ENCODE measurements at regions not wholly inside any gene's neighbourhood (a gene's known extent, or its start where the extent isn't known, plus 50 kb on each side); places are given as distances from the start of the nearest gene placed in this dataset.

GRCh38 chr12:28961948-28962384, 187.1 kb upstream of the FAR2 start:
- no peak overlapping the region for H3K27ac ChIP-seq
- TF ChIP-seq CTCF (IDR thresholded peaks at IDR 0.05 in 8 of 11, conservative IDR thresholded peaks at IDR 0.05 in 3 of 11) (no peak), POLR2A (IDR thresholded peaks at IDR 0.05) (no peak), POLR2AphosphoS5 (IDR thresholded peaks at IDR 0.05) (no peak)
- 68 to 78% (median 77%) methylated on average over 1 of the region's 1 CpG for WGBS, 5 donors
- H3K27me3 ChIP-seq (replicated peaks in 1 of 7) = no peaks in the 10 kb centered on the region
- no peak for DNase-seq
- H3K4me3 ChIP-seq = no peak overlapping the region
- H3K36me3 ChIP-seq = no peaks in the 10 kb centered on the region
- peaks cover 0 to 8% (median 2%) of the 10 kb centered on the region in 6 donors for H3K4me1 ChIP-seq
- intact Hi-C loops (cut with DNase I; ENCODE audit: low total_unique reads) = no loop called here
- H3K9me3 ChIP-seq = no peaks in the 10 kb centered on the region

GRCh38 chr12:28963554-28963953, 185.5 kb upstream of the FAR2 start:
- 4 to 9% (median 5%) methylated on average over 2 of the region's 2 CpGs for WGBS, 5 donors
- TF ChIP-seq POLR2AphosphoS5 (IDR thresholded peaks at IDR 0.05) = no peak
- TF ChIP-seq CTCF (IDR thresholded peaks at IDR 0.05 in 8 of 11, conservative IDR thresholded peaks at IDR 0.05 in 3 of 11) = peak in 1 of 11 experiments; percentile 15
- Histone ChIP-seq H3K4me3 (no peak overlapping the region), H3K9me3 (no peaks in the 10 kb centered on the region), H3K36me3 (no peaks in the 10 kb centered on the region), H3K27ac (no peak overlapping the region), H3K4me1 (peaks cover 0 to 8% (median 2%) of the 10 kb centered on the region in 6 donors), H3K27me3 (replicated peaks in 1 of 7) (no peaks in the 10 kb centered on the region)
- intact Hi-C loops (cut with DNase I; ENCODE audit: low total_unique reads) = no loop called here
- DNase-seq = no peak

DNA sequence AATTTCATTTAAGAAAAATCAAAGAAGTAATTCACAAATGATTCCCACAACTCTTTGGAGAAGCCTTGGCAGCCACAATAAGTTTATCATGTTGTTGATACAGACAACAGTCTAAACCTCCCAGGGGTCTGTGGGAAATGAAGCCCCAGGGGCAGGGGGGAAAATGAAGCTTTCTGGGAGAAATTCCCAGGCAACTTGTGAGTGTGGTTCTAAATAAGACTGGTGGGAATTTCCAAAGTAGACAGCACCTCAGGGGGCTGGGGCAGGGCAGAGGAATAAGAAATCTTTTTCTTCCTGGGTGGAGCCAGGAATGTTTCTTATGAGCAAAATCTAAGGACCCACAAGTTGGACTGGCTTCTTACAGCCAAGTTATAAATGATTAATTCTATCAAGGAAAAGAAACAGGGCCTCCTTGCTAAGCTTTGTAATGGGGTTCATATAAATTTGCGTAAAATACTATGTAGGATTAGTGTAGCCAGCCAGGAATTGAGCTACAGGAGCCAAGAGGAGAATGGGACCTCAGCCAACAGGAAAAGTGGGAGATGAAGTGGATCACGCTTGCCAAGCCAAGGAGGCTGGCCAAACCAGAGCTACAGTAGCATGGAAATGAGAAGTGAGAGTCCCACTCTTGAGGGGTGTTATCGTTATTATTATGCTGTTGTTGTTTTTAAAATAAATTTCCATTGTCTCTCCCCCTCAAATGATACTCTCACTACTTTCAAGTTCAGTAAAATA, 182.9 kb upstream of the FAR2 start:
- no peaks in the 10 kb centered on the region for H3K9me3 ChIP-seq
- no peak for DNase-seq
- 46 to 75% (median 69%) methylated on average over 3 of the region's 3 CpGs for WGBS, 5 donors
- H3K36me3 ChIP-seq = no peaks in the 10 kb centered on the region
- no peak overlapping the region for H3K27ac ChIP-seq
- TF ChIP-seq POLR2A (IDR thresholded peaks at IDR 0.05) (no peak), POLR2AphosphoS5 (IDR thresholded peaks at IDR 0.05) (no peak), CTCF (IDR thresholded peaks at IDR 0.05 in 8 of 11, conservative IDR thresholded peaks at IDR 0.05 in 3 of 11) (no peak)
- peaks cover 0 to 8% (median 2%) of the 10 kb centered on the region in 6 donors for H3K4me1 ChIP-seq
- no peaks in the 10 kb centered on the region for H3K27me3 ChIP-seq (replicated peaks in 1 of 7)
- H3K4me3 ChIP-seq = no peak overlapping the region
- intact Hi-C loops (cut with DNase I; ENCODE audit: low total_unique reads) = no loop called here

- H3K36me3 ChIP-seq = no peaks in the 10 kb centered on the region
- WGBS, 5 donors = 91 to 97% (median 92%) methylated on average over 8 of the region's 8 CpGs
- DNase-seq = no peak
- no peak overlapping the region for H3K4me3 ChIP-seq
- TF ChIP-seq POLR2AphosphoS5 (IDR thresholded peaks at IDR 0.05) (no peak), POLR2A (IDR thresholded peaks at IDR 0.05) (no peak), CTCF (IDR thresholded peaks at IDR 0.05 in 8 of 11, conservative IDR thresholded peaks at IDR 0.05 in 3 of 11) (no peak)
- no peaks in the 10 kb centered on the region for H3K9me3 ChIP-seq
- H3K4me1 ChIP-seq = peaks cover 0 to 8% (median 2%) of the 10 kb centered on the region in 6 donors
- intact Hi-C loops (cut with DNase I; ENCODE audit: low total_unique reads) = no loop called here
- no peak overlapping the region for H3K27ac ChIP-seq
- no peaks in the 10 kb centered on the region for H3K27me3 ChIP-seq (replicated peaks in 1 of 7)
Measured at GRCh38 chr12:28967426-28967825, 181.7 kb upstream of the FAR2 start.

Measured in spleen (tissue), 11 donors.